ENCODE measurements at regions not wholly inside any gene's neighbourhood (a gene's known extent, or its start where the extent isn't known, plus 50 kb on each side); places are given as distances from the start of the nearest gene placed in this dataset.

DNA sequence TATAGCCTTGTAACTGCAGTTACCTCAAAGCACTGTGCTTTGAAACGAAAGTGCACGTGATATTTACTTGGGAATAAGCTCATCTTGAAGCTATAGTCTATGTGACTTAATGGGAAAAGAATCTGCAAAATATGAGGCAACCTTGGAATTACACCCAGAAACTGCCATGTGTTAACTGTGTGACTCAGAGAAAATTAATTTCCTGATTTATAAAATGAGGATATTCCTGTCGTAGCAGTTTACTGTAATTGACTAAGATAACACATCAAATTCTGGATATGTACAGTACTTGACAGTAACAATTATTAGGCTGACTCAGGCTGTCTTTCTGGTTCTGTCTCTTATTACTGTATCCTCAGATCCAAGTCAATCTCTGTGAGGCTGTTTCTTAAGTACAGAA lies 1079.9 kb upstream of the ACO1 start:
- intact Hi-C loops (cut with DNase I), result no loop called here
- Histone ChIP-seq H3K27ac (no peak overlapping the region), H3K36me3 (no peaks in the 10 kb centered on the region), H3K9me3 (peaks cover 0 to 3% (median 0%) of the 10 kb centered on the region in 11 donors), H3K4me1 (no peaks in the 10 kb centered on the region), H3K27me3 (no peaks in the 10 kb centered on the region), H3K4me3 (no peak overlapping the region)
- DNase-seq (no peak), ATAC-seq (no peak)
- TF ChIP-seq, protein P1, sequence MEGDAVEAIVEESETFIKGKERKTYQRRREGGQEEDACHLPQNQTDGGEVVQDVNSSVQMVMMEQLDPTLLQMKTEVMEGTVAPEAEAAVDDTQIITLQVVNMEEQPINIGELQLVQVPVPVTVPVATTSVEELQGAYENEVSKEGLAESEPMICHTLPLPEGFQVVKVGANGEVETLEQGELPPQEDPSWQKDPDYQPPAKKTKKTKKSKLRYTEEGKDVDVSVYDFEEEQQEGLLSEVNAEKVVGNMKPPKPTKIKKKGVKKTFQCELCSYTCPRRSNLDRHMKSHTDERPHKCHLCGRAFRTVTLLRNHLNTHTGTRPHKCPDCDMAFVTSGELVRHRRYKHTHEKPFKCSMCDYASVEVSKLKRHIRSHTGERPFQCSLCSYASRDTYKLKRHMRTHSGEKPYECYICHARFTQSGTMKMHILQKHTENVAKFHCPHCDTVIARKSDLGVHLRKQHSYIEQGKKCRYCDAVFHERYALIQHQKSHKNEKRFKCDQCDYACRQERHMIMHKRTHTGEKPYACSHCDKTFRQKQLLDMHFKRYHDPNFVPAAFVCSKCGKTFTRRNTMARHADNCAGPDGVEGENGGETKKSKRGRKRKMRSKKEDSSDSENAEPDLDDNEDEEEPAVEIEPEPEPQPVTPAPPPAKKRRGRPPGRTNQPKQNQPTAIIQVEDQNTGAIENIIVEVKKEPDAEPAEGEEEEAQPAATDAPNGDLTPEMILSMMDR (IDR thresholded peaks at IDR 0.05), result no peak
- 29 to 42% methylated on average over 3 of the region's 3 CpGs for WGBS, 2 donors

DNA sequence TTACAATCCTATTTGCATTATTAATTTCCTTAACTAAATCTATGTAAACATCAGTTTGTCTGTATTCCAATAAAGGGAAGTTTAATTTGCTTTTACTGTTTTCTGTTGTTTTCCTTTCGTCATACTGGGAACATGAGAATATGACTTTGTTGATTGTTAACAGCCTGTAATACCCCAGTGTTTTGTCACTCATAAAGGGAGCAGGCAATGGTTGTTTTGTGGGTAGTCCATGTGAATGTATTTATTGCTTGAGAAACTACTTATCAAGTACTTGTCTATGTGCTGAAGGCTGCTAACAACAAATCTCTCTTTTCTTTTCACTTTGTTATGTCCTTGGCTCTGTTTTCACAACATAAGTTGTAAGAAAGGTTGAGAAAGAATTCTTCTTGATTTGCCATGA lies 1070.2 kb upstream of the ACO1 start:
- H3K4me3 ChIP-seq, result no peak overlapping the region
- no peaks in the 10 kb centered on the region for H3K27me3 ChIP-seq
- intact Hi-C loops (cut with DNase I), result no loop called here
- ATAC-seq (no peak), DNase-seq (no peak)
- H3K4me1 ChIP-seq, result no peaks in the 10 kb centered on the region
- no peaks in the 10 kb centered on the region for H3K36me3 ChIP-seq
- no peaks in the 10 kb centered on the region for H3K9me3 ChIP-seq
- WGBS, 2 donors, result 61 to 83% methylated on average over 1 of the region's 1 CpG
- TF ChIP-seq, protein P1 (IDR thresholded peaks at IDR 0.05), result no peak
- H3K27ac ChIP-seq, result no peak overlapping the region

DNA sequence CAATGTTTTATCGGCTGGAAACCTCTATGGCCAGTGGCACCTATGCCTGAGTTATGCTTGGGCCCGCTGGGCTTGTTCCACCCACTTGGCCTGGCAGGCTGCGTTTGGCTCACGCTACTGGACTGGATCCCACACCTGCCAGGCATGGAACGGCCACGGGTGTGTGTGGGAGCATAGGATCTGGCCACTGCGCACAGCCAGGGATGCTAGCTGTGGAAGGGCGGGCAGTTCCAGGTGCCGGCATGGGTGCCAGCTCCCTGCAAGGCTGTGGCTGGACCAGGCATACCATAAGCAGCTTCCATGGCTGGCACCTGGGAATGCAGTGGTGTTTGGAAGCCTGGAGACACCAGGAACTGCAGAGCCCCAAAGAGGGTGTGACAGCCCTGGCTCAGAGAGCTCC lies 1063.9 kb upstream of the ACO1 start:
- no peak for ATAC-seq
- Histone ChIP-seq H3K4me1 (no peaks in the 10 kb centered on the region), H3K9me3 (no peaks in the 10 kb centered on the region), H3K4me3 (no peak overlapping the region), H3K36me3 (no peaks in the 10 kb centered on the region), H3K27ac (no peak overlapping the region), H3K27me3 (no peaks in the 10 kb centered on the region)
- WGBS, 2 donors, result 93 to 94% methylated on average over 9 of the region's 9 CpGs
- DNase-seq, result no peak
- TF ChIP-seq, protein P1 (IDR thresholded peaks at IDR 0.05), result no peak
- intact Hi-C loops (cut with DNase I), result no loop called here

DNA sequence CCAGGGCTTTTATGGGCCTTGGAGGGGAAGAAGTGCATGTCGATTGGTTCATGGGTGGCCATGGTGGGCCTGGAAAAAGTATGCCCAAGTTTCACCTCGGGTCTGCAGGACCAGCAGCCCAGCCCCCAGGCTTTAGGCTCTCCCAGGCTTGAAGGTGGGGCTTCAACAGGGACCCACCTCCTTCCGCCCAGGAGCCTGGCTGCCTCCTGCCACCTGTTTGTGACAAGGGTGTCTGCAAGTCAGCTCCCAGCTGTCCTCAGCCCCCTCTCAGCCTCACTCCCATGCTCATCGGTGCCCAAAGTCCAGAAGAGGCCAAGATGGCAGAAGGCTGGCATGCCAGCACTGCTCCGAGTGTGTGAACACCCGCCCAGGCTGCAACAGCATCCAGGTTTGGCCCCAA lies 1063.2 kb upstream of the ACO1 start:
- Histone ChIP-seq H3K36me3 (no peaks in the 10 kb centered on the region), H3K27ac (no peak overlapping the region), H3K4me1 (no peaks in the 10 kb centered on the region), H3K9me3 (no peaks in the 10 kb centered on the region), H3K4me3 (no peak overlapping the region), H3K27me3 (no peaks in the 10 kb centered on the region)
- WGBS, 2 donors, result 75 to 84% methylated on average over 6 of the region's 6 CpGs
- DNase-seq (no peak), ATAC-seq (no peak)
- TF ChIP-seq, protein P1 (IDR thresholded peaks at IDR 0.05), result no peak
- intact Hi-C loops (cut with DNase I), result no loop called here

DNA sequence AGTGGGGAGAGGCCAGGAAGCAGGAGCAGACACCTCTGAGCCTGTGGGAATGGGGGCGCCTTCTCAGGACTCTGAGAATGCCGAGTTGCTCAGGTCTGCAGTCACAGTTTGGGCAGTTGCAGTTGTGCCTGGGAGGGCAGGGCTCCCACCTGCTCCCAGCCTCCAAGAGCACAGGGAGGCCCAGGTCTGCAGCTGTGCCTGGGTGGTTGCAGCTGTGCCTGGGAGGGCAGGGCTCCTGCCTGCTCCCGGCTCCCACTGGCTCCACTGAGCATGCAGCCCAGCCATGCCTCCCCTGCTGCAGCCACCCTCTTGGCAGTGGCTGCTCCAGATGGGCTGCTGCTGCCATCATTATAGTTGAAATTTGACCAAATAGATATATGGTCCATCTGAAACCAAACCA lies 1062.8 kb upstream of the ACO1 start:
- intact Hi-C loops (cut with DNase I), result no loop called here
- TF ChIP-seq, protein P1 (IDR thresholded peaks at IDR 0.05), result no peak
- WGBS, 2 donors, result 87 to 90% methylated on average over 3 of the region's 3 CpGs
- Histone ChIP-seq H3K36me3 (no peaks in the 10 kb centered on the region), H3K27me3 (no peaks in the 10 kb centered on the region), H3K4me1 (no peaks in the 10 kb centered on the region), H3K4me3 (no peak overlapping the region), H3K27ac (no peak overlapping the region), H3K9me3 (no peaks in the 10 kb centered on the region)
- ATAC-seq (no peak), DNase-seq (no peak)
